ENCODE measurements at regions not wholly inside any gene's neighbourhood (a gene's known extent, or its start where the extent isn't known, plus 50 kb on each side); places are given as distances from the start of the nearest gene placed in this dataset.

DNA sequence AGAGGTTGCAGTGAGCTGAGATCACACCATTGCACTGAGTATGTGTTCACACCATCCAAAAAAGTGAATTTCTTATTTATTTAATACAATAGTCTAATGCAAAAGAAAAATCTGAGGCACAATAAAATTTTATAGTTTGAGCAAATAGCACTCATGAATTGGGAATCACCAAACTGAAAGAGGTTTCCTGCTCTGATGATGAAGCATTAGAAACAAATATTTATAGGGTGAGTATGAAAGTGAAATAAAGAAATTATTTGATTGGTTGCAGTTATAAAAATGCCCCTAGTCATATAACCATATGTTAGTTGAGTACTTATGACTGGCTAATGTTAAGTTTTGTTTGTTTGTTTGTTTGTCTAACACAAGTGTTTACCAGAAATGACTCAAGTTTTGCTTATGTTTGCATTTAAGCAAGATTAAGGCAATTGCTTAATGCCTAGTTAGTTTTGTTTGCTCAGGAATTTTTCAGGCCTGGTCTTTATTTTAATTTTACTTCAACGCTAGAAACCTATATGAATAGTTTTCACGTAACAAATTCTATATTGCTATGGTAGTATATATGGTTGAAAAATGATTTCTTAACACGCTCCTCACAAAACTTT, 151.5 kb upstream of the FAM83B start:
- TF ChIP-seq, protein P1, sequence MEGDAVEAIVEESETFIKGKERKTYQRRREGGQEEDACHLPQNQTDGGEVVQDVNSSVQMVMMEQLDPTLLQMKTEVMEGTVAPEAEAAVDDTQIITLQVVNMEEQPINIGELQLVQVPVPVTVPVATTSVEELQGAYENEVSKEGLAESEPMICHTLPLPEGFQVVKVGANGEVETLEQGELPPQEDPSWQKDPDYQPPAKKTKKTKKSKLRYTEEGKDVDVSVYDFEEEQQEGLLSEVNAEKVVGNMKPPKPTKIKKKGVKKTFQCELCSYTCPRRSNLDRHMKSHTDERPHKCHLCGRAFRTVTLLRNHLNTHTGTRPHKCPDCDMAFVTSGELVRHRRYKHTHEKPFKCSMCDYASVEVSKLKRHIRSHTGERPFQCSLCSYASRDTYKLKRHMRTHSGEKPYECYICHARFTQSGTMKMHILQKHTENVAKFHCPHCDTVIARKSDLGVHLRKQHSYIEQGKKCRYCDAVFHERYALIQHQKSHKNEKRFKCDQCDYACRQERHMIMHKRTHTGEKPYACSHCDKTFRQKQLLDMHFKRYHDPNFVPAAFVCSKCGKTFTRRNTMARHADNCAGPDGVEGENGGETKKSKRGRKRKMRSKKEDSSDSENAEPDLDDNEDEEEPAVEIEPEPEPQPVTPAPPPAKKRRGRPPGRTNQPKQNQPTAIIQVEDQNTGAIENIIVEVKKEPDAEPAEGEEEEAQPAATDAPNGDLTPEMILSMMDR (IDR thresholded peaks at IDR 0.05): no peak
- TF ChIP-seq POLR2A (IDR thresholded peaks at IDR 0.05): no peak

Data from body of pancreas (tissue), 4 donors.